22Rv1 (cell line): ENCODE measurements at regions not wholly inside any gene's neighbourhood (a gene's known extent, or its start where the extent isn't known, plus 50 kb on each side); places are given as distances from the start of the nearest gene placed in this dataset.

Experiments used
- H3K27ac ChIP-seq: fragments of 450-650 bp; 2 replicates; pipeline ENCODE4 v1.5.1; 2017
- ZFX ChIP-seq: fragments of 450-650 bp; IDR thresholded peaks from 2 replicates; pipeline ENCODE4 v1.6.1; 2017; ENCODE audit warnings: antibody characterized with exemption, borderline replicate concordance
- TF ChIP-seq, protein P1 (sequence below): fragments of 450-650 bp; IDR thresholded peaks from 2 replicates; pipeline ENCODE4 v1.5.1; 2017; ENCODE audit warnings: mild to moderate bottlenecking

DNA sequence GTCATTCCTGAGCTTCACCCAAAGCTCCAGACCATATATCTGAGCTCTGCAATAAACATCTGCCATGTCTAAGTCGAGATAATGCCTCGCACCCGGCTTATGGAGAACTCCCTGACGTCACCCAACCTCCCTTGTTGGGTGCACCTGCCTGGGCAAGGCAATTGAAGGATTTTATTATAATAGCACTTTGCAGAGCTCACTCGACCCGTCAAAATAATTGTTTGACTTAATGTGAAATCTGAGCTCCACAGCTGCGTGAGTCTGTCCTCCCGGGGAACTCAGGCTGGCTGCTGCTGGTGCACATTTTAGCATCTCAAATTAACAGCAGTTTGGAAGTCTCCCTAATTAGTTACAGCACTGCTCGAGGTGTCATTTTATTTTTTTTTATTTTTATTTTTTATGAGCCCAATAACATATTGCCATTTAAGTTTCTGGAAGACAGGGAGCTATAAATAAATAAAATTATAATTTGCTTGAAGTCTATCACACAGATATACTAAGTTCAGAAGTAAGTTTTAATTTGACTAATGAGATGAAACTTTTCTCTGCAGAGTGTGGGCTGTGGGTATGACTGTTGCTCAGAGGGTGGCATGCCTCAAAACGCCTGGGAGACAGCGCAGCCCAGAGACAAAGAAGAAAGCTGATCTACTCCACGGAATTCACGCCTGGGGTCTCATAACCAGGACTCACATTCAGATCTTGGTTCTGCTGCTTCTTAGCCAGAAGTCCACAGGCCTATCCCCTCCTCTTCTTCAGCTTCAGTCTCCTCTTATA, 401.4 kb upstream of the C16orf82 start:
- H3K27ac ChIP-seq = no peak overlapping the region
- no peak for TF ChIP-seq ZFX
- TF ChIP-seq, protein P1, sequence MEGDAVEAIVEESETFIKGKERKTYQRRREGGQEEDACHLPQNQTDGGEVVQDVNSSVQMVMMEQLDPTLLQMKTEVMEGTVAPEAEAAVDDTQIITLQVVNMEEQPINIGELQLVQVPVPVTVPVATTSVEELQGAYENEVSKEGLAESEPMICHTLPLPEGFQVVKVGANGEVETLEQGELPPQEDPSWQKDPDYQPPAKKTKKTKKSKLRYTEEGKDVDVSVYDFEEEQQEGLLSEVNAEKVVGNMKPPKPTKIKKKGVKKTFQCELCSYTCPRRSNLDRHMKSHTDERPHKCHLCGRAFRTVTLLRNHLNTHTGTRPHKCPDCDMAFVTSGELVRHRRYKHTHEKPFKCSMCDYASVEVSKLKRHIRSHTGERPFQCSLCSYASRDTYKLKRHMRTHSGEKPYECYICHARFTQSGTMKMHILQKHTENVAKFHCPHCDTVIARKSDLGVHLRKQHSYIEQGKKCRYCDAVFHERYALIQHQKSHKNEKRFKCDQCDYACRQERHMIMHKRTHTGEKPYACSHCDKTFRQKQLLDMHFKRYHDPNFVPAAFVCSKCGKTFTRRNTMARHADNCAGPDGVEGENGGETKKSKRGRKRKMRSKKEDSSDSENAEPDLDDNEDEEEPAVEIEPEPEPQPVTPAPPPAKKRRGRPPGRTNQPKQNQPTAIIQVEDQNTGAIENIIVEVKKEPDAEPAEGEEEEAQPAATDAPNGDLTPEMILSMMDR = no peak

DNA sequence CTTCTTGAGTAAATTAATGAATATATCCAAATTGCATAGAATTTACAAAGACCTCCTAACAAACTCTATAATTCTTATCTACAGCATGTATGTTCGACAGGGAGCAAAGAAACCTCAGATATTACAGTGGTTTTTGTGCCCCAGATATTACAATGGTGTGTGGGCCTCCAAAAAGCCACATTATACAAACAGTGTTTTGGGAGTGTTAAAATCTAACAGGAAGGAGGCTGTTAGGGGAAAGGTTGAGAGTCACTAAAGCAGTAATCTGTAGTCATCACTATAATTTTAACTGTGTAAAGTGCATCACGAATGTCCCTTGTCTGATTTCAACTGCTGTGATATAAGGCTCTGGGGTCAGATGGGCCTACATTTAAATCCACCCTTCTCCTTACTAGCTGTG, 400.2 kb upstream of the C16orf82 start:
- no peak overlapping the region for H3K27ac ChIP-seq
- no peak for TF ChIP-seq ZFX
- TF ChIP-seq, protein P1 = no peak

- no peak for TF ChIP-seq ZFX
- TF ChIP-seq, protein P1 = no peak
- H3K27ac ChIP-seq = no peak overlapping the region
Measured at GRCh38 chr16:26667307-26667706, 399.4 kb upstream of the C16orf82 start.

GRCh38 chr16:26668026-26668425, 398.7 kb upstream of the C16orf82 start:
- TF ChIP-seq, protein P1 = no peak
- no peak for TF ChIP-seq ZFX
- H3K27ac ChIP-seq = no peak overlapping the region

GRCh38 chr16:26672206-26672605, 394.5 kb upstream of the C16orf82 start:
- no peak for TF ChIP-seq ZFX
- TF ChIP-seq, protein P1 = no peak
- no peak overlapping the region for H3K27ac ChIP-seq

GRCh38 chr16:26673011-26673410, 393.7 kb upstream of the C16orf82 start:
- TF ChIP-seq, protein P1 = no peak
- TF ChIP-seq ZFX = no peak
- no peak overlapping the region for H3K27ac ChIP-seq

GRCh38 chr16:26680671-26681070, 386.1 kb upstream of the C16orf82 start:
- H3K27ac ChIP-seq = no peak overlapping the region
- TF ChIP-seq, protein P1 = no peak
- TF ChIP-seq ZFX = no peak
